Peyer's patch (tissue), 4 donors: ENCODE measurements at regions not wholly inside any gene's neighbourhood (a gene's known extent, or its start where the extent isn't known, plus 50 kb on each side); places are given as distances from the start of the nearest gene placed in this dataset.

Source experiments
- CTCF ChIP-seq, 6 experiments: fragments of 450-650 bp in 4 of 6; fragments of 200-600 bp in 2 of 6; sonication (generic) in 1 of 6; IDR thresholded peaks; one replicate each; pipeline ENCODE4 v1.5.1; 2017 to 2019; ENCODE audit warnings: antibody characterized with exemption in 6 of 6, mild to moderate bottlenecking in 3 of 6, moderate library complexity in 1 of 6
- POLR2A ChIP-seq, 2 donors: fragments of 450-650 bp; IDR thresholded peaks; one replicate each; pipeline ENCODE4 v1.5.1; 2017; ENCODE audit warnings: antibody characterized with exemption in 2 of 2, mild to moderate bottlenecking in 2 of 2, moderate library complexity in 2 of 2

- TF ChIP-seq POLR2A (IDR thresholded peaks at IDR 0.05), result no peak
- TF ChIP-seq CTCF (IDR thresholded peaks at IDR 0.05), result no peak
Observed at GRCh38 chr5:155661859-155662258, 648.3 kb downstream of the KIF4B start.
